ENCODE measurements at regions not wholly inside any gene's neighbourhood (a gene's known extent, or its start where the extent isn't known, plus 50 kb on each side); places are given as distances from the start of the nearest gene placed in this dataset.

- CTCF ChIA-PET, result no interaction called here
- Mint-ChIP-seq H3K27ac (no peak overlapping the region), H3K36me3 (ENCODE audit: low read depth) (no peaks in the 10 kb centered on the region), H3K4me1 (ENCODE audit: low read depth) (no peaks in the 10 kb centered on the region), H3K4me3 (no peak overlapping the region), H3K9me3 (no peaks in the 10 kb centered on the region), H3K27me3 (peaks cover 5% of the 10 kb centered on the region)
- POLR2A ChIA-PET, result no interaction called here
- no peak for ATAC-seq (ENCODE audit: poor library complexity)
- Histone ChIP-seq H3K36me3 (ENCODE audit: insufficient read depth, low read length) (no peaks in the 10 kb centered on the region), H3K9me3 (ENCODE audit: control insufficient read depth in 1 of 2, insufficient read depth in 1 of 2, low read length in 2 of 2) (no peaks in the 10 kb centered on the region), H3K4me3 (ENCODE audit: low read length) (no peak overlapping the region), H3K27me3 (ENCODE audit: control insufficient read depth in 1 of 2, insufficient read depth in 2 of 2, low read length in 2 of 2) (no peaks in the 10 kb centered on the region), H3K27ac (ENCODE audit: low read depth in 1 of 2, low read length in 2 of 2) (no peak overlapping the region), H3K4me1 (ENCODE audit: insufficient read depth, low read length) (no peaks in the 10 kb centered on the region)
- intact Hi-C loops (cut with DNase I, micrococcal nuclease), result no loop called here
- DNase-seq, result no peak
- TF ChIP-seq CTCF (IDR thresholded peaks at IDR 0.05), result no peak
These were observed 52.7 kb upstream of the POU1F1 start for GRCh38 chr3:87329065-87329464.

All from CD4-positive, alpha-beta T cell (primary cell).